GM18909 (cell line): ENCODE measurements at regions not wholly inside any gene's neighbourhood (a gene's known extent, or its start where the extent isn't known, plus 50 kb on each side); places are given as distances from the start of the nearest gene placed in this dataset.

Source experiments
- ATAC-seq: cut with Tn5 transposase; IDR thresholded peaks from one replicate; pipeline ENCODE4 v1.9.1; 2021; ENCODE audit warnings: mild to moderate bottlenecking; ENCODE audit not compliant: unreplicated experiment, poor library complexity

DNA sequence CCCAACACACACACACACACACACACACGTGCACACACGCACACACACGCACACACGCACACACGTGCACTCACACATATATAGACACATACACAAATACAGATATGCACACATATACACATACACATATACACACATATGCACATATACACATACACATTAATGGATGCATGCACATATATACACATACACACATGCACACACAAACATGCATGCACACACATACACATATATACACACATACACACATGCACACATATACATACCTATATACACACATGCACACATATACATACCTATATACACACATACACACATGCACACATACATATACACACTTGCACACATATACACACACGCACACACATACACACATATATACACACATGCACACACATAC lies 312.4 kb upstream of the PFKP start:
- no peak for ATAC-seq

DNA sequence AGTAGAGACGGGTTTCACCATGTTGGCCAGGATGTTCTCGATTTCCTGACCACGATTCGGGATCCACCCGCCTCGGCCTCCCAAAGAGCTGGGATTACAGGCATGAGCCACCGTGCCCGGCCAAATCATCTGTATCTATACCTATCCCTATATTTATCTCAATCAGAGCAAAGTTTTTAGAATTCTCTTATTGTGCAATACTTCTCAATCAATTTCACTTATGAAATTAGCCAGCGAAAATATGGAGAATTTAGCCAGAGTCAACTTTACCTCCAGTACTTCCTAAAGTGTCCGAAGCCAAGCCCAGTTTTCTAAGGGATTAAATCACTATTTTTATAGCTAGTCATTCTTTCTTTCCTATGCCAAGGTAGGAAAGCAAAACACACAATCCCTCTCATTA lies 319.1 kb upstream of the PFKP start:
- no peak for ATAC-seq

DNA sequence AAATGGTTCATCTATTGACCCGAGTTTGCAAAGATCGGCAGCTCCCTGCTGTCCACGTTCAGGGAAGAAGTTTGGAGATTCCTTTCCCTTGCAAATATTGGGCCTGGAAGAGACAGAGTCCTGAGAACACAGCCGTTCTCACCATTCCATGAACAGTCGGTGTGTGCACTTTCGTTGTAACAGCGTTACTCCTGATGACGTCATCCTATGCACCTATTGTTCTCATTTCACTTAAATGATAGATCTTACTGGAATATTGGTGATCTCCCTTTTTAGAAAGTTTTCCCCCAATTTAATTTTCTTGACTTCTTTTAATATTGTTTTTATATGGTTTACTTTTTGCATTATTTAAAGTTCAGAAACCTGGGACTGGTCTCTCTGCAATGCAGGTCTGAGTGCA lies 320.7 kb upstream of the PFKP start:
- no peak for ATAC-seq

DNA sequence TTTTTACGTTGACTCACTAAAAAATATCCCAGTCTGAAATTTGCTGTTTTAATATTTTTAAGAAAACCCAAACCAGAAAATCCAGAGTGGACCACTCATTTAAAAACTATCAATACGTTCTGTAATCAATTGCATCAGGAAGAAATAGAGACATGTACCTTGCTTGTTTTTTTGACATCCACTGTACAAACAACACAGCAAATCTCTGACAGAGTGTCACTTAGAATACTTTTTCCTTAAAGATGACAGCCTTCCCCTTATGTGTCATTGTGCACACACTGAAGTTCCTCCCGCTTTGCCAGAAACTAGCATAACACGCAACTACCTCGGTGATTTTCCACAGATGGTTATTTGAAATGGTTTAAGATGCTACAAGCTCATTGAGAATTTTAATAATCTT lies 321.7 kb upstream of the PFKP start:
- ATAC-seq = no peak

DNA sequence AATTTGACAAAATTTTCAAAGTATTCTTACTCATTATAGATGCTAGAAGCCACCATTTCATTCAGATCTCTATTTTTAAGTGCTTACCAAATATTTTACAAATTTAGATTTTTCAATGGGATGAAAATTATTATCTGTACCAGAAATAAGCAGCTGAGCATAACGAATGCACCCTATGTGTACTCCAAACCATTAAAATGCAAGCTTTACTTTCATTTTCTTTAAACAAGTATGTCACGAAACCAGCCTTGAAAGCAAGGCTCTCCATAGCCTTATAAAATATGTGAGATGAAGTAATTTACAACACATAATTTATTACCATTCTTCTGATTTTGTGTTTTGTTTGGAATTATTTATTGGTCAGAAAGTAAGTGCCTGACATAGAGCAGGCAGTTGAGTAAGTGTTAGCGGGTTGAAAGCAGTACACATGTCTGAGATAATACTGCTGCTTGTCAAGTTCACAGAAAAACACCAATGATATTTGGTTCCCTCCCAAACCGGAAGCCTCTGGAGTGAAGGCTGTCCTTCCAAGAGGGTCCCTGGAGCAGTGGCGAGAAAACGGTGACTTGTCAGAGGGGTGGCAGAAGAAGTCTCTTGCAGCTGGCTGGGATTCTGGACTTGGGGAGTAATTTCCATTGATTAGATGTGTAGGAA lies 322.7 kb upstream of the PFKP start:
- ATAC-seq = no peak

DNA sequence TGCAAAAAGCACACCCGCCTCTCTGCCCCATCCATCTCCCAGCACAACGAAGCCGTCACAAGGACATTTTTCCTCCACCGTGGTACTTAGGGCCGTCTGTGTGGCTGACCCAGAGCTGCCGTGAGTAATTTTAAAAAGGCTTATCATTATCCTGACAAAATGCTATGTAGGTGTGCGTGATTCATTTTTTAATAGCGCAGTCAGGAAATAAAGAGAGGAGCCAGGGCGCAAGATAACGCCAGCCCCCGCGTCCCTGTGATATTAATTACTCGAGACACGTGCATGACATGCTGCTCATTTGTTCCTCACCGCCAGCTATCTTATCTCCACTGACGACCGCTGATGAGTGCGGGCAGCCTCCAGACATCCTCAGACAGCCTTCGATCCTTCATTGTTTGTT lies 332.7 kb upstream of the PFKP start:
- ATAC-seq = no peak

DNA sequence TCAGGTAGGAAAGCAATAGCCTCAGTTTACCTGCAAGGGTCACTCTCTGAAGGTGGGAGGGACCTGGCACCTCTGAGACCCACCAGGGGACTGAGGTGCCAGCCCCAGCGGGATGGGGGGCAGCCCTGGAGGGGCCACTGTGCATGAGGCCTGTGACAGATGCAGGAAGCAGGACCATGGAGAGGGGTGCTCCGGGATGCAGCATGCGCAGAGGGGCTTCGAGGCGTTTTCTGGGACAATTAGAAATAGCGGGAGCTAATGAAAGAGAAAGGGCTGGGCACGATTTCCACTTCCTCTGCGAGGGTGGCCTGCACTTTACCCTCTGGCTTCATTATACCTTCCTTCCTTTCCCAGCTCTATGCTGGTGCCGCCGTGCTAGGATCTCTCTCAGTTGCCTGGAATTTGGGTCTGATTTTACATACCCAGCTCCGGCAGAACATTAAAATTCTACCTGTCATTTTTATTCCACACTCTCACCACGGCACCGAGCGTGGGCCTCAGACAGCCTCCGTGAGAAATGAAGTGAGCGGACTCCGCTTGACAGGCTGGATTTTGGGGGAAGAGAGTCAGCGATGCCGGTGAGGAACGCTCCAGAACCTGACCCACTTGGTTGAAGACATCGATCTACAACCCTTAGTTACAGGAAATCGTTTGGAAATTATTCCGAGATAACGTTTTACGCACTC lies 333.9 kb upstream of the PFKP start:
- no peak for ATAC-seq

DNA sequence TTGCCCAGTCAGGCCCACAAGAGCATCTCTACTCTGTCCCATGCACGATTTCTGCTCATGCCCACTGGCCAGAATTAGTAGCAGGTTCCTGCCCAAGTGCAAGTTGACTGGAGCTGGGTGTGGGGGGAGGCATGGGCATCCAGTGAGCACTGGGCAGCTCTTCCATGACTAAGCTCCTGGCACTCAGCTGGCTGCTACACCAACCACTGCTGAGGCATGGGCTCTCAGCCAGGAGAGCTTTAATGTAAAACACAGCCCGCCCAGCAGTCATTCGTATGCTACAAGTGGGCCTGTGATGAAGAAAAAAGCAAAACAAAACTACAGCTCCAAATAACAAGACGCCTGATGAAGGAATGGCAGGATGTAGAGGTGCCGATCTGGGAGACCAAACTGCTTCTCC lies 335.4 kb upstream of the PFKP start:
- no peak for ATAC-seq

DNA sequence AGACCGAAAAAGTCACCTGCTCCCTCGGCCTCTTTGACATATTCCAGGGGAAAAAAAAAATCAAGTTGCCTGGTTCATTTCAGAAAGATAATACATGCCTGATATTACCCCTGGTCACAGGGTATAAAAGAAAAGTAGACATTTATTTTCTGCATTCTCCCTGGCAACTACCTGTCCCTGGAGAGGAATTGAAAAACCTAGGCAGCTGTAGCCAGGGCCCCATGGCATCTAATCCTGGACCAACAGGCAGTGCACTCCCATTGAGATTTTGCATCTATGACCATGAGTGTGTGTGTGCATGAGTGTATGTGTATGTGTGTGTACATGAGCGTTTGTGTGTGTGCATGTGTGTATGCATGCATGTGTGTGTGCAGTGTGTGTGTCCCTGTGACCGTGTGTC lies 338.2 kb upstream of the PFKP start:
- no peak for ATAC-seq

DNA sequence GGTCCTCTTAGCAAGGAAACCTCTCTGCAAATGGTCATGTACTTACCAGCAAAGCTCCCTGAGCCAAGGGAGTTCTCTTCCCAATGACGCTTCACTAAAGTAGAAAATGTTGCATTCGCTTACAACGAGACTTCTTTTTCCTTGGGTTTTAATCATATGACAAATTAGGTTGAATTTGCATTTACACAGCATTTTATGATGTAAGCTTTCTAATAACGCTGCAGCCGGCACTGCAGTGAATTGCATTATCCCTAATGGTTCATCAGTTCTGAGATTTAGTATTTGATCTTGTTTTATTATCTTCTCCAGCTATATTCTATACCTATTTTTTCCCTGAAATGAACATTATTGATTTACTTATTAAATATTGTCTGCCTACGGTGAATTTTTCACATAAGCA lies 339.3 kb upstream of the PFKP start:
- no peak for ATAC-seq

DNA sequence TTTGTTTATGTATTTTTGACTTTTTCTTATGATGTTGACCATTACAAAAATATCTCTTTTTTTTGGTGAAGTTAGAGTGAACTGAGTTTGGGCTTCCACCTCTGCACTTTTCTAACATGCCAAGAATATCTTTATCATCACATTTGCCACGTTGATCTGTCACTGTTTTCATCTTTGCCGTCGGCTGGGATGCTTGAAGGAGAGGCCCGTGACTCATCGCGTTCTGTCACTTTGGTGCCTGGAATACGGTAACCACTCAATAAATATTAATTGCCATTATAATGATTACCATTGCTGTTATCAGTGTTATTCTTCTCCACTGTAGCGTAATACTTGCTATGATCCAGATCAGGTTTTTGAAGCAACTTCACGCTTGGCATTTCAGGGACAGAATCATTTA lies 350.8 kb upstream of the PFKP start:
- ATAC-seq = no peak

DNA sequence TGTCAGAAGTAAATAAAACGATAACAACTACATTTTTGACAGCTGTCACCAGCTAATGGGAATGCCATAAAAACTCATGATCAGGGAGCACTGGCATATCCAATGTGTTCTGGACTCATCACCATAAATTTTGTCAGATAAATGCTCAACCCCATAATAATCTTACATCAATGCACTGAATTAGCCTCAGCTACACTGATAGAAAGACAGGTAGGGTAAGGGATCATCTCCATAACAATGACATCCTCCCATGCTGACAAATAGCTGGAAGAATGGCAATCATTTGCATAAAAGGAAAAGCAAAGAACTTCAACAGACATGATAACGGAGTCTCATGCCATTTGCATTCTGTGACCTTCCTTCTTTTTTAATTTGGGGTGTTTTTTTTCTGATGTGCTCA lies 352.8 kb upstream of the PFKP start:
- ATAC-seq = no peak

DNA sequence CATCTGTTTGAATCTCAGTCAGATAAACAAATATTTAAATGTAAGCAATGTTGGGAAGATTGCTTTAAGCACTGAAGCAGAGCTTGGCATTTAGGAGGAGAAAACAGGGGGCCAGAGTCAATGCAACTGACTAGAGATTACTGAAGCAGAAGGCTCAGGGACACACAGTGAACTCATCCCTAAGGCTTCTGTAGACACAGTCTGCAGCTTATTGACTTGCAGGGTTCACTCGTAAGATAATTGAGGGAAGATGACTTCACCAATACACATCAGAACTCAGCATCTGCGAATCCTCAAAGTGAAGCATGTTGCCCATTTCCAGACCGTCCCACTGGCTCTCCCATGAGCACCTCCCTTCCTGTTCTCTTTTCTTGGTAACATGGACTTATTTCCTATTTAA lies 363.4 kb upstream of the PFKP start:
- ATAC-seq = no peak

DNA sequence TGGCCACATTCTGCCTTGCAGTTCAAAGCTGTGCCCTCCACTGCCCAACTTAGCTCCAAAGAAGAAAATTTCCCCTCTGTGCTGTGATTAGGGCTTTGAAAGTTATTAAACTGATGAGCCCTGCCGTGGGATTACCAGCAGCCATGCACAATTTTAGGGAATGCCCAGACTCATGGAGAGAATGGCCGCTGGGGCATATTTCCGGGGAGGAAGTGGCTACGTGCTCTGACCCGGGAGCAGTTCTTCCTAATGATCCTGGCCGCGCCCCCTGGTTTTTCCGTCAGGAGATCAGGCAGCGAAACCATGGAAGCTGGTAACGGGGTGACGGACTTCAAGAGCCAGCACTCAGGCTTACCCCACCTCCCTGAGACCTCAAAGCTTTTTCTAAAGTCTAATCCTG lies 365.5 kb upstream of the PFKP start:
- ATAC-seq = no peak

DNA sequence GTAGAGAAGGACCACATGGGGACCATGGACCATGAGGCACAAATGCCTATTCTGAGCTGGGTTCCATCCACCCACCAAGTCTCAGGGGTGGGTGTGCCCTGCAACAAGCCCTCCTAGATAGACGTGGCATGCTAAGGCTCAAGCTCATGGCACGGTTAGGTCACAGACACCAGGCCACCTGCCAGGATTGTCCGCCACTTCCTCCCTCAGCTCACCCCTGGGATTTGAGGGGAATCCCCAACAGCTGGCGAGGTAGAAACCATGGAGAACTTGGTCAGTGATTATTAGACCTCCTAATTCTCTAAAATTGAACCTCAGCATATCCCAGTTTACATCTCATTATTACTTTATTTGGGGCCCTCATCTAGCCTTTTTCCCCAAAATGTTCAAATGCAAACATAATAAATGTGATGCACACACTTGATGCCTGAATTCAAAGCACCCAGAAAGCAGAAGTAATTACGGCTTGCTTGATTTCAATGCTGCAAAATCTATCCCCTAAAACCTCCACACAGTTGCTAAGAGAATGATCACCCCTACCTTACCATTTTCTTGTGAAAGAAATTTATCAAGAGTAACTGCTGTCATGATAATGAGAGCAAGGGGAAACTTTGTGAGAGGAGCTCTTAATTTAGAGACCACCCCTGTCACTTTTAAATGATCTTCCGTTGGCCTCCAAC lies 366.6 kb upstream of the PFKP start:
- peak; percentile 78 for ATAC-seq

DNA sequence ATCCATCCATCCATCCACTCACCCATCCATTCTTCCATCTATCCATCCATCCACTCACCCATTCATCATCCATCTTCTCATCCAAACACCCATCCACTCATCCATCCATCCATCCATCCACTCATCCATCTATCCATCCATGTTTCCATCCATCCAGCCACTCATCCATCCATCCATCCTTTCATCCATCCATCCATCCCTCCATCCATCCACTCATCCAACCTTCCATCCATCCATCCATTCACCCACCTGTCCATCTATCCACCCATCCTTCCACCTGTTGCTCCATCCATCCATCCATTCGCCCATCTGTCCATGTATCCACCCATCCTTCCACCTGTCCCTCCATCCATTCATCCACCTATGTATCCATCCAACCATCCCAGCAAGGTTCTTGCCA lies 378.4 kb upstream of the PFKP start:
- ATAC-seq = no peak

DNA sequence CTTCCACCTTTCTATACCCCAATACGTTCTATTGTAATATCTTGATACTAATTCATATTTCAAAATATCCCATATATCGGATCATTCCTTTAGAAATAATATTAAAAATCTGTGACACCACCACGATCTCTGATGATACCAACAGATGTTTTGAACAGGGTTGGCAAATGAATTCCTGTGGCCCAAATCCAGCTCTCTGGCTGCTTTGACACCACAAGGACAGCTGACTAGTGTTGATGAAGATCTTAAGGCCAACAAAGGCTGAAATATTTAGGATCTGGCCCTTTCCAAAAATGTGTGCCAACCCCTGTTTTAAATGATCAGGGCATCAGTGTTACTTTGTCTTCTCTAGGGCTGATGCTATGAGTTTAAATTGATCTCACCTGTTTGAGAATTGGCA lies 380.7 kb upstream of the PFKP start:
- ATAC-seq = no peak

DNA sequence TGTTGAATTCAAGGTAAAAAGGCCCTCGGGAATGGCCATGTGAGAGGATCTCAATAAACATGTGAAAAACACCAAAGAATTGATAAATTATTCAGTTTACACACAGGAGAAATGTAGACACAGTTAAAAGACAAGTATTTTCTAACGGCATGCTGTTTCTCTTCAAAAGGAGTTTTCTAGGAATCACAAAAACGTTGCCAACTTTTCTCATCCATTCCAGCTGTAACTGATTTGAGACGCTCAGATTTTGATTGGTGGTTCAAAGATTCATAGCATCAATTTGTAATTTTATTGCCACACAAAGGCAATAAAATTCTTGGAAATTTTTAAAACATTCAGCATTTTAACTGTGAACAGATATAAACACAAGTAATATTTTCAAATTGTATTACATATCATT lies 384.9 kb upstream of the PFKP start:
- no peak for ATAC-seq

DNA sequence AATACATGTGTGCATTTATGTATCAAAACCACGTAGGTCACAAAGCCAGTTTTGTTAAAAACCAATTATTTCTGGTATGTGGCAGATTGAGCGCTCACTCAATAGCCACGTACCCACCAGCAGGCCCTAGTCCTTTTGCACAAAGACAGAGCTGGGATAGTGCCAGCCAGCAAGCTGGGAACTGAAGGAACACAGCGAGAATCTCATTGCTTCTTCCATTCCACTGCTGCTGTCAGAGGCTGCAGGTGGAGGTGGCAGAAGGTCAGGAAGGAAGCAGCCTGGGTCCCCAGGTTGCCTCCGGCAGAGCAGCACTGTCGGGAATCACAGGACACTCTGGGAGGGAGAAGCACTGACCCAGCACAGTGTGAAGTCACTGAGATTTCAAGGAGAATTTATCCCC lies 385.5 kb upstream of the PFKP start:
- no peak for ATAC-seq

DNA sequence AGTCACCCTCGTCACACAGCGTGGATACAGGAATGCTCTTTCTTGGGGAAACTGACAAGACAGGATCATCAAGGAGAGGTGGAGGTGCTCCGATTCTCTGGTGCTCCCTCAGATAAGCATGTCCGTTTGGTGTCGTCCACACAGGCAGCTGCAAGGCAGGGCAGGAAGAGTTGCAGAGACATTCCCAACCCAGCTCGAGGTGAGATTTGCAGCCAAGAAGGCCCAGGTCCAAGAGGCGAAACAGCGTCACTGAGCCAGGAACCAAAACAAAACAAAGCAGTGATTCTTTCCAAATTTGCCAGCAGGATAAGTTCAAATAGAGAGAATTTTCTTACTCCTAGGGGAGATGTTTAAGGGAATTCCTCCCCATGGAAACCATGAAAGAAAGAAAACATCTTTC lies 386.5 kb upstream of the PFKP start:
- ATAC-seq = no peak

DNA sequence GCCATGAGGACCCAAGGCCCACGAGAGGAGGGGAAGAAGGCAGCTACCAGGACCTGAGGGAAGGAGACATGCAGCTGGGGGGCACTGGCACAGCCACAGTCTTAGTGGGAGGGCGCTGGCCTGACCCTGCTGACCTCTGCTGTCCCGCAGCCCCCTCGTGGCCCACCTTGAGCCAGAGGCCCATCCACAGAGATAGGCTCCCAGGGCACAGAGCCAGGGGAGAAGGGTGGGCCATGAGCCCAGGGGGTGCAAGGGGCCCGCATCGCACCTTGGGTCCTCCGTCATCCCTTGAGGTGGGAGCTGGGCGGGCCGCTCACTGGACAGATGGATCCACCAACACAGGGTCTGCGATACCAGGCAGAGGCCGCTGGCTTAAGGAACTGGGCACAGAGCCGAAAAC lies 387.7 kb upstream of the PFKP start:
- ATAC-seq = no peak

DNA sequence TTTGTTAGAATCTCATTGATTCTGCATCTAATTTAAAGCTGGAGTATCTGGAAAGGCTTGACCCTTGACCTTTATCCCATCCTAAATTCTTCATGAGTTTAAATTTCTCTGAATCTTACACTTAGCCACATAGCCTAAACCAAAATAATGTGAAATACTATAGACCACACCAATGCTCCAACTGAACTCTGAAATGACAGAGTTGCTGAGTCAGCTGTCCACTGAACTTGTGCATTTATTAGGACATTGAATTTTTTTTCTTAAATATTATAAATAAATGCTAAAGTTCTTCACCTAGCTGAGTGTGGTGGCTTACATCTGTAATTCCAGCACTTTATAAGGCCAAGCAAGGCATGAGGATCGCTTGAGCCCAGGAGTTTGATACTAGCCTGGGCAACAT lies 390.9 kb upstream of the PFKP start:
- no peak for ATAC-seq
